Adrenal gland (tissue), 9 donors: ENCODE measurements at regions not wholly inside any gene's neighbourhood (a gene's known extent, or its start where the extent isn't known, plus 50 kb on each side); places are given as distances from the start of the nearest gene placed in this dataset.

Experiments used
- DNase-seq, 7 donors: peaks; one replicate each; pipeline ENCODE4 v3.0.0-alpha.2; 2019 to 2020
- H3K27ac ChIP-seq, 5 donors: fragments of 200-600 bp; sonication (generic) in 4 of 5; 1 replicate in 3 of 5; 2 replicates in 2 of 5; pipeline versions ENCODE4 v1.5.1 to v1.8.0; 2016 to 2020; ENCODE audit warnings: mild to moderate bottlenecking in 1 of 5
- H3K27me3 ChIP-seq: fragments of 200-600 bp; 2 replicates; pipeline ENCODE4 v1.8.0; 2021
- H3K36me3 ChIP-seq, 2 donors: fragments of 200-600 bp; replicated peaks in 1 of 2; 1 replicate in 1 of 2; 2 replicates in 1 of 2; pipeline versions ENCODE4 v1.5.1 to v1.8.0; 2018 to 2022
- H3K4me1 ChIP-seq, 2 donors: fragments of 200-600 bp; replicated peaks in 1 of 2; 1 replicate in 1 of 2; 2 replicates in 1 of 2; pipeline versions ENCODE4 v1.5.1 to v1.8.0; 2018 to 2021
- H3K4me3 ChIP-seq, 4 donors: fragments of 200-600 bp; sonication (generic) in 3 of 4; one replicate each; pipeline ENCODE4 v1.5.1; 2016 to 2018
- H3K9me3 ChIP-seq, 3 donors: fragments of 200-600 bp; sonication (generic) in 1 of 3; replicated peaks in 1 of 3; 1 replicate in 2 of 3; 2 replicates in 1 of 3; pipeline versions ENCODE4 v1.5.1 to v1.8.0; 2016 to 2021
- CTCF ChIP-seq, 6 experiments: fragments of 450-650 bp in 4 of 6; fragments of 200-600 bp in 2 of 6; sonication (generic) in 1 of 6; IDR thresholded peaks; 1 replicate in 5 of 6; 2 replicates in 1 of 6; pipeline versions ENCODE4 v1.5.1 to v1.8.0; 2016 to 2021; ENCODE audit warnings: antibody characterized with exemption in 6 of 6, mild to moderate bottlenecking in 2 of 6, moderate library complexity in 1 of 6
- POLR2A ChIP-seq, 2 donors: fragments of 450-650 bp; IDR thresholded peaks; one replicate each; pipeline ENCODE4 v1.6.1; 2017; ENCODE audit warnings: antibody characterized with exemption in 2 of 2, mild to moderate bottlenecking in 2 of 2, moderate library complexity in 1 of 2
- WGBS, 4 donors: extraction: QIAGEN DNeasy Blood & Tissue Kit in 2 of 4; methylation state at CpG; one replicate each; pipeline versions ENCODE4 v1.1.5 to v1.1.7; 2013 to 2017; 5-methylcytosine and 5-hydroxymethylcytosine counted together
- intact Hi-C, 2 donors: fragments of 100-400 bp; cut with DNase I; formaldehyde crosslinking; loops; one replicate each; pipeline versions ENCODE4 v1.14.1 to v1.15.0; 2022 to 2023
- donor health status: healthy with polysubstance abuse.
- donor health status: Bipolar disorder and iron deficiency.
- donor health status: DM: yes; HTN: yes; CAD: no.
- donor health status: DM: no; HTN: no; CAD: no.
- donor health status: DM: no; HTN: no; CAD: no.

GRCh38 chr21:28106370-28106890 is 886.2 kb downstream of the LTN1 start:
- no peaks in the 10 kb centered on the region for H3K4me1 ChIP-seq
- no peaks in the 10 kb centered on the region for H3K36me3 ChIP-seq
- H3K4me3 ChIP-seq, result no peak overlapping the region
- TF ChIP-seq CTCF (IDR thresholded peaks at IDR 0.05) (no peak), POLR2A (IDR thresholded peaks at IDR 0.05) (no peak)
- H3K27me3 ChIP-seq, result no peaks in the 10 kb centered on the region
- intact Hi-C loops, result no loop called here
- 63 to 75% (median 67%) methylated on average over 3 of the region's 3 CpGs for WGBS, 4 donors
- no peak overlapping the region for H3K27ac ChIP-seq
- no peaks in the 10 kb centered on the region for H3K9me3 ChIP-seq
- DNase-seq, result no peak

- no peak overlapping the region for H3K4me3 ChIP-seq
- H3K27ac ChIP-seq, result no peak overlapping the region
- no peaks in the 10 kb centered on the region for H3K4me1 ChIP-seq
- WGBS, 4 donors, result 47 to 57% (median 54%) methylated on average over 5 of the region's 5 CpGs
- intact Hi-C loops, result no loop called here
- TF ChIP-seq POLR2A (IDR thresholded peaks at IDR 0.05), result no peak
- TF ChIP-seq CTCF (IDR thresholded peaks at IDR 0.05), result no peak
- H3K36me3 ChIP-seq, result no peaks in the 10 kb centered on the region
- DNase-seq, result peak in 1 of 7 donors; percentile 69
- no peaks in the 10 kb centered on the region for H3K27me3 ChIP-seq
- no peaks in the 10 kb centered on the region for H3K9me3 ChIP-seq
Observed at GRCh38 chr21:28104346-28104745, 888.3 kb downstream of the LTN1 start.

- Histone ChIP-seq H3K9me3 (no peaks in the 10 kb centered on the region), H3K4me3 (peak overlapping the region in 1 of 4 donors; percentile 4), H3K27ac (no peak overlapping the region), H3K36me3 (no peaks in the 10 kb centered on the region), H3K4me1 (no peaks in the 10 kb centered on the region), H3K27me3 (no peaks in the 10 kb centered on the region)
- intact Hi-C loops, result no loop called here
- no peak for TF ChIP-seq CTCF (IDR thresholded peaks at IDR 0.05)
- no peak for TF ChIP-seq POLR2A (IDR thresholded peaks at IDR 0.05)
- whole genome bisulfite sequencing, 4 donors, result 74 to 79% (median 78%) methylated on average over 5 of the region's 5 CpGs
- DNase-seq, result no peak
Observed at GRCh38 chr21:28100366-28100765, 892.3 kb downstream of the LTN1 start.

- no peaks in the 10 kb centered on the region for H3K9me3 ChIP-seq
- intact Hi-C loops, result no loop called here
- H3K27me3 ChIP-seq, result no peaks in the 10 kb centered on the region
- TF ChIP-seq POLR2A (IDR thresholded peaks at IDR 0.05), result no peak
- no peak for TF ChIP-seq CTCF (IDR thresholded peaks at IDR 0.05)
- DNase-seq, result peak in 6 of 7 donors; percentile 14 to 62 (median 32)
- WGBS, 4 donors, result 24 to 30% (median 26%) methylated on average over 6 of the region's 6 CpGs
- H3K27ac ChIP-seq, result no peak overlapping the region
- no peak overlapping the region for H3K4me3 ChIP-seq
- H3K36me3 ChIP-seq, result no peaks in the 10 kb centered on the region
- no peaks in the 10 kb centered on the region for H3K4me1 ChIP-seq
Observed at GRCh38 chr21:28099001-28099705, 893.5 kb downstream of the LTN1 start.
